GM19043 (cell line): ENCODE measurements at regions not wholly inside any gene's neighbourhood (a gene's known extent, or its start where the extent isn't known, plus 50 kb on each side); places are given as distances from the start of the nearest gene placed in this dataset.

Source experiments
- ATAC-seq: cut with Tn5 transposase; IDR thresholded peaks from one replicate; pipeline ENCODE4 v1.9.1; 2021; ENCODE audit warnings: low read depth; ENCODE audit not compliant: unreplicated experiment

DNA sequence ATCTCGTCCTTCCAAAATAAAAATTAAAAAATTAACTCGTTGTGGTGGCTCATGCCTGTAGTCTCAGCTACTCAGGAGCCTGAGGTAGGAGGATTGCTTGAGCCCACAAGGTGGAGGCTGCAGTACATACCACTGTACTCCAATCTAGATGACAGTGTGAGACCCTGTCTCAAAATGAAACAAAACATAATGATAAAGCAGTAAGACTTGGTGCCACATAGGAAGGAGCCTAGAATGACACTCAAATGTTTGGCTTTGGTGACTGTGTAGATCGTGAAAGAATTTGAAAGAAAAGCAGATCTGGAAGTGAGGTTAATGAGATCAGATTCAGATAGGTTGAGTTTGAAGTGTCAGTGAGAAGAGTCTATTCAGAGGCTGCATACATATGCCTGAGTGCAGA, 150.1 kb upstream of the ATP2B1 start:
- ATAC-seq, result no peak

DNA sequence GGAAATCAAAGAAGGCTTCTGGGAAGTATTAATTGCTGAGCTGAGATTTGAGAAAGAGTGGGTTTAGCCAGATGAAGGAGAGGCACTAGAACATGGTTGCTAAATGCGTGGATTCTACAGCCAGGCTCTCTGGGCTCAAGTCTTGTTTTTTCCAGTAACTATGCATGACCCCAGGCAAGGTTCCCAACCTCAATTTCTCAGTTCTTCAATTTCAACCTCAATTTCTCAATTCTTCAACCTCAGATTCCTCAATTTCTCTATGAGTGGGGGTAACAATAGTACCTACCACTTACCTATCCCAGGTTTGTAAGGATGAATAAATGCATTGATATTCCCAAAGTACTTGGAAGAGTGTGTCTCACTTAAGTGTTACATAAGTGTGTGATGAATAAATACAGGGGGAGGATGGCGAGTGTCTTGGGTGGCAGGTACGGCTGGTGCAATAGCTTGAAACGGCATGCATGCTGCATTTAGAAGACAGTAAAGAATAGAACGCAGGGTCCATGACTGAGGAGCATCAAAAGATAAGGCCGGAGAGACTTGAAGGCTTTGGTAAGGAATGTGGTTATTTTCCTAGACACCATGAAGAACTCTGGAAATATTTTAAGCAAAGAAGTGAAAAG, 149.1 kb upstream of the ATP2B1 start:
- peak; percentile 39 for ATAC-seq

DNA sequence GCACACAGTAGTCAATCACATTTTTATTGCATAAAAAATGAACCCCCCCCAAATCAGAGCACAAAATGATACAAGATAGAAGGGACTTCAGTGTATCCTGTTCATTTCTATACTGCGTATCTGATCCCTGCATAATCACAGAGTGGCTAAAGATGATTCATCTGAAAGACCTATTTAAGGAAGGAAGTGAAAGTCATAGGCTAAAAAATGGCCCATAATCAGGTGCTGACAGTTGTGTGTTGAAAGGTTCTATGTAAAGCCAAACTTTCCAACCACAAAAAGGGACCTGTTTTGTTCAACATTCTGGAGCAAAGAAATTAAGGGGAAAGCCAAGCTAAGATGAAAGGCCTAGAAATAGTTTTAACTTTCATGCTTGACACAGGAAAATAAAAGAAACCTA, 147.8 kb upstream of the ATP2B1 start:
- ATAC-seq, result peak; percentile 82

DNA sequence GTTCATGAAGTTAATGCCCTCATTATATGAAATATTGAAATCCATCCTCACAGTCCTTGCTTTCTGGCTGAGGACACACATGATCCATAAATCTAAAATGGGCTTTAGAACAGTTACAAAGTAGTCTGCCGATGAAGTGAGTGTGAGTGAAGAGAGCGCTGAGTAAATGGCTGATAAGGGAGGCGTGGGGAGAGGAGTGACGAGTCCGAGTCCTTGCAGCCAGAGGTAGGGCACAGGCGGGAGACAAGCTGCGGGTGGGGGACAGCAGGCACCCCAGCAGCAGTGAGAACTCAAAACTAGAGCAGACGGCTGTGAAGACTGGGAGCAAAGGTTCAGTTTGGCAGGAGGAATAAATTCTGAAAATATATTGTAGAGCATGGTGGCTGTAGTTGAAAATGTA, 140.1 kb upstream of the ATP2B1 start:
- no peak for ATAC-seq

DNA sequence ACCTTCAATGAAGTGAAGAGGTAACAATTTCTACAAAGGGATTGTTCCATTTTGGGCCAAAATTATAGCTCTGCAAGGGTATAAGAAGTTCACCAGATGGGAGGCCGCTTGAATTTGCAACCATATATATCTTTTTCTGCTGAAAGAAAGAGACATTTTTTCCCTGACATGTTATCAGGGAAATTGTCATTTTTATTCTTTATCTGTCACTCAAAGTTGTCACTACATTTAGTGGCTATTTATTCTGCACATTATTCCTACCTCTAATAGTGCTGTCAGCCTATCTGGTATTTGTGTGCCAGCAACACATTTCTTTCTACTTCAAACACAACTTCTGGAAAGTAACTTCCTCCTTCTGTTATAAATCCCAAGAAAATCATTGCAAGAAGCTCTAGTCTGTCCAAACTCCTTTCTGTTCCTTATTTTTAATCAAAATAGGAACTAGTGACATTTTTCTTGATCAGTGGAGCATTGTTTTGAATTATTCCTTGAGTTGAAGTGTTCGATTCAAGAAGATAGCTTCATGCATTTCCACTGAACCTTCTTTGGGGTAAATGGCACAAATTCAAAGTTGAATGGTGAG, 137.9 kb upstream of the ATP2B1 start:
- ATAC-seq, result no peak

DNA sequence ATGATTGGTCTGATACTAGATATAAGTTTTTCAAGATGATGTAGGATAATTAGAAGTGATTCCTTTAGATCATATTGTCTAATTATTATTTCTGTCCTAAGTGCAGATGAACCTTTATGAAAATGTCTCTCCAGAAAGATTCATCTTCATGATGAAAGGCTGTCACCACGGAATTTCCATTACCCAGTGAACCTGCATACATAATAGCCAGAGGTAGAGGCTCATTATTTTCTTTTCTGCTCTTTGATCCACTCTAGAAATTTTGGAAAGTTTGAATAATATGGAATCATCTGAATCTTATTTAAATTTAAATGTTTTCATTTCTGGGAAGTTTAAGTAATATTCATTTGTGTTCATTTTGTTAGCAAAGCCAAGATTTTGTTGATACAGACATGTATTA, 137.1 kb upstream of the ATP2B1 start:
- no peak for ATAC-seq

DNA sequence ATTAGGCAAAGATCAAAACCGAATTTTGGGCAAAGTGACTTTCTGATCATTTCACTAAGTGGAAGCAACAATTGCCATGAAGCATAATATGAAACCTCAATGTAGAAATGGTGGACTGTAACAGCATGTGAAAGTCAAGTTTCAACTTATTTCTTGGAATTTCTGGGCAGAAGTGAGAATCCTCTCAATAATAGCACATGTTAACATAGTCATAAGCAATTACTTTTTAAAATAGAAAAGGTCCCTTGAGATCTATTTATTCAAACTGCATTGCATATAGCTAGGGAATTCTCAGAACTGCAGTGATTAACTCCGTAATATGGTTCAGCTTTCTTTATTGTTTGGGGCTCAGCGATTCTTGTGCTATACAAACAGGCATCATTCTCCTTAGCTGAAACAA, 136.7 kb upstream of the ATP2B1 start:
- no peak for ATAC-seq

DNA sequence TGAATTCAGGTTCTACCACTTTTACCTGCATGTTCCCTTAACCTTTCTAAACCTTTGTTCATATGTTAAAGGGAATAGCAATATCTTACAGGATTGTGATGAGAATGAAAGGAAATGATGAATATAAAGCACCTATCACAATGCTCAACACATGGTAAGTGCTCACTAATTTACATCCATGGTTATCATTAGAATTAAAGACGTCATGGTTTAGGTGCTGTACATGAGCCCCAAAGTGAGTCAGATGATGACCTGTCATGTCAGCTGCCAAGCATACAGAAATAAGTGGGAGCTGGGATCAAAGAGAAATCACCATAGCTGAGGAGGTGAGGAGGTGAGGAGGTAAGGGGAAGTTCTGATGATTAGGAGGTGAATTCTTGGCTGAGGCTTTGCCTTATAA, 135.9 kb upstream of the ATP2B1 start:
- no peak for ATAC-seq

DNA sequence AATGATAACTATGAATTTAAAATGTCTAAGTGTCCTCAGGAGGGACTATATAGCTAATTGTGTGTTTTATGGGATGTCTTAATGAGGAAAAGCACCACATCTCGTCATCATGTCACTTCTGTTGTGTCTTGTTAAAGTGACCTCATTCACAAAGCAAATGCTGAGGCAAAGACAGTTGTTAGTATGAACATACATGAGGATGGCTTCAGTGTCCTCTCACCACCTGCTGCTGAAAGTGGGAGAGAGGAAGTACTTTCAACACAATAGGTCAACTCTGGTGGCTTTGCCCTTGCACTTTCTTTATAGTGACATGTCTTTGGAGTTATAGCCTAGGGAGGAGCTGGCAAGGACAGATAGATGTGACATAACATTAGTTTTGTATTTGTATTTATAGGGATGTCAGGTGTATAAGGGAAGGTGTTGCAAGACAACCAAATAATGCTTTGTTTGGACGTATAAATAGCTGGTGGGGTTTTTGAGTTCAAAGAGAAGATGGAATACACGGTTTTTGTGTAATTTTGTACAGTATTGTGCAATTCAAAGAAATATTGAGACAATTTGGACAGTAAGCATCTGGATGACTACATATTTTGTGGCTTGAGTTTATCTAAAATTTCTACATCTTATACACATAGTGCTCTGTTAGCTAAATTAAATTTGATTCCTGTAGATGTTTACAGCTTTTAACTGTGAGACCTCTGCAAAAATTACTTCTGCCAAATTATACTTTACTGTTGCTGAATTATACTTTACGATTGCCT, 131.7 kb upstream of the ATP2B1 start:
- ATAC-seq, result no peak

DNA sequence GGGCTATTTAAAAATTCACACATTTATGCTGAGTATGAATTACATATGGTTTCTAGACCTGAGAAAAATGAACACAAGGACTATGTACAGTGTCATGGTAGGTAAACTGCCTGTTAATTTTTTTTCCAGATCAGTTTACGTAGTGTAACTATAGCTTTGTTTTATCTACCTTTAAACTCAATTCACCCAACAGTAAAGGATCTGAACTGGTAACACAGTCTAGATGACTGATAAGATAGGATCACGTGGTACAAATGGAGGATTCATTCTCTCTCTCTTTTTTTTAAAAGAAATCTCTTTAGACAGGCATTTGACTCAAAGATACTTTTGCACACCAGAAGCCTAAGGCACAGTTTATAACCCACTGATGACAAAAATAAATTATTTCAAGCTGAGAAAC, 130.8 kb upstream of the ATP2B1 start:
- ATAC-seq, result no peak

DNA sequence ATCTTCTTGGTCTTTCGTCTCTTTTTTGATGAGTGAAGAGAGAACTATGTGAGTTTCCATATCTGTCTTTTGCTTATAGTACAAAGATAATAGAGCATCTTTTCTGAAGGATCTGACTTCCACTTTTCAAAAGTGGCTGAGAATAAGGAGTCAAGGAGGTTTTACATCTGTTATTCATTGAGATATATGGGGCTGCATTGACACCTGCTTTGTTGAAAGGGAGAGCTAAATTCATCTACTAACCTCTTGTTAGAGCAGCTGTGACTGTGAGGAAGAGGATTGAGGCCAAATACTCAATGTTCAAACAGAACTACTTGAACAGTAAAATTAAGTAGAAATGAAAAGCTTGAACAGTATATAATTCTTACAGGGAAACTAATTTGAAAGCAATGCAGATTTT, 130.2 kb upstream of the ATP2B1 start:
- no peak for ATAC-seq

DNA sequence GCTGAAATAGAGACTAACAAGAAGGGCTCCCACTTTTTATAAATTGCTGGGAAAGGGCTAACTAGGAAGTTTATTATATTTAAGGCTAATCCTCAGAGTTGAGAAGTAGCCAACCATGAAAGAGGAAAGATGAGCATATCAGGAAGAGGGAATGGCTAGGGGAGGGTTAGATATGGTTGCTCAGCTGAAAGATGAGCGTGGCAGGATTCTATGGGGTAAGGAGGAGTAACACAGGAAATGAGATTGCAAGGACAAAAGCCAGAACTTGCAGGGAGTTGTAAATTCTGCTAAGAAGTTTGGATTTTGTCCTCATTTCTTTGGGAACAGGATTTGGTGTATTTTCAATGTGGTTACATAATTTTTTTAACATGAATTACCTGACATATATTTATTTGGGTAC, 127.4 kb upstream of the ATP2B1 start:
- no peak for ATAC-seq

DNA sequence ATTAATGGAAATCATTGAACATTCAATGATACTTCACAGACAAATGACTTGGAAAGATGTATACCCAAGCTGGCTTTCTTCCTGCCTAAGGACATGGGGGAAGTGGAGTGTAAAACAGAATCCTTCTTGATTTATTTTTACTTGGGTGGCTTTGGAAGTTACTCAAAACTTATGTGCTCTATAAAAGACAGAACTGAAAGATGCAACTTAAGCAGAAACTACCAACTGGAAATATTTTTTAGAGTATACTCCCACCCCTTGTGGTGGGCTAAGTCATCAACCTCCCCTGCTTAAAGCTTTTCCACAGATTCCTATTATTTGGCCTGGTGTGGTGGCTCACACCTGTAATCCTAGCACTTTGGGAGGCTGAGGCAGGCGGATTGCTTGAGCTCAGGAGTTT, 126.0 kb upstream of the ATP2B1 start:
- no peak for ATAC-seq

DNA sequence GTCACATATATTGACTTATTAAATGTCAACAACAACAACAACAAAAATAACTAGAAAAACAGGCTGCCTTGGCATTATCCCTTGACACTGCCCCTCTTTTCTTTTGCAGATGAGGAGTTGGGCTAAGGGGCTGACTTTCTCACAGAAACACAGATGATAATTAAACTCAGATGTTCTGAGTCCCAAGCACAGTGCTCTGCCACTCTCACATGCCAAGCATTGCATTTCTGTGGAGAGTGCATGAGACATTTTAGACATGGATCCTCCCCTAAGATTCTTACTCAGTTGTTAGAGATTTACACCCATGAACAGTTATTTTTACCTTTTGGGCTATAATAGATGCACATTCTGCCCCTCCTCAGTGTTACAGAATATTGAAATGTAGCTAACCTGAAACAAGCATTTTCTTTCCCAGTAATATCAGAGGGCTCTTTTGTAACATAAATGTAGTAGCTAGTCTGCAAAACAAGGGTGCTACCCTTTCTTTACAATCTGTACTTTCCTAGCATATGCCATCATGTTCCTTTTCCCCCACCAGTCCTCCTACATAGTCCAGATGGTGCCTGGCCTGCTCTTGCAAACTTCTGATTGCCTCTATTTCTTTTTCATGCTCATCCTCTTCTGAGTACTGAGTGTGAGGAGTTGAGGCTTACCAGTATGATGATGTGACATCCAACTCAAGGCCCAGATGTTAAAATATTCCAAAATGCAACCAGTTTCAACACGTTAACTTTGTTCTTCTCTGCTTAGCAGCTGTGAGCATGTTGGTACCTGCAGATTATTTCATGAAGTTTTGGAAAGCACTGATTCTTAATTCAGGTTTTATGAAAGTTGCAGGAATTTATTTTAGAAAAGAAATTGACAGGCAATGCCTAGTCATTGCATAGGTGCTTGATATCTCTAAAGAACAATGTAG, 125.0 kb upstream of the ATP2B1 start:
- no peak for ATAC-seq

DNA sequence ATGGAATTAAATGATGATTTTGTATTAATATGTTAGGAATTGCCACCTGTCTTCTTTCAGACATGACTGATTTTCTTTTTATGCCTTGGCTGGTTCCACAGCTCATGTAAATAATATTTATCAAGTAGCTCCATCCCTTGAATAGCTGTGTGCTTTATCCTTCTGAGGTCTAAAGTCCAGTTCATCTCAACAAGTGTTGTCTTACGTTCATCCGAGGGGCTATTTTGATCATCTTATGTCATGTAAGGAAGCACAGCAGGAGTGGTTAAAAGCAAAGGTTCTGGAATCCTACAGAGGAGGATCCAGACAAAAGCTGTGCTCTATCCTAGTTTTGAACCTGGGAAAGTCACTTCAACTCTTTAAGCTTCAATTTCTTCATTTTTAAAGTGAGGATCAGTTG, 123.7 kb upstream of the ATP2B1 start:
- ATAC-seq, result no peak

DNA sequence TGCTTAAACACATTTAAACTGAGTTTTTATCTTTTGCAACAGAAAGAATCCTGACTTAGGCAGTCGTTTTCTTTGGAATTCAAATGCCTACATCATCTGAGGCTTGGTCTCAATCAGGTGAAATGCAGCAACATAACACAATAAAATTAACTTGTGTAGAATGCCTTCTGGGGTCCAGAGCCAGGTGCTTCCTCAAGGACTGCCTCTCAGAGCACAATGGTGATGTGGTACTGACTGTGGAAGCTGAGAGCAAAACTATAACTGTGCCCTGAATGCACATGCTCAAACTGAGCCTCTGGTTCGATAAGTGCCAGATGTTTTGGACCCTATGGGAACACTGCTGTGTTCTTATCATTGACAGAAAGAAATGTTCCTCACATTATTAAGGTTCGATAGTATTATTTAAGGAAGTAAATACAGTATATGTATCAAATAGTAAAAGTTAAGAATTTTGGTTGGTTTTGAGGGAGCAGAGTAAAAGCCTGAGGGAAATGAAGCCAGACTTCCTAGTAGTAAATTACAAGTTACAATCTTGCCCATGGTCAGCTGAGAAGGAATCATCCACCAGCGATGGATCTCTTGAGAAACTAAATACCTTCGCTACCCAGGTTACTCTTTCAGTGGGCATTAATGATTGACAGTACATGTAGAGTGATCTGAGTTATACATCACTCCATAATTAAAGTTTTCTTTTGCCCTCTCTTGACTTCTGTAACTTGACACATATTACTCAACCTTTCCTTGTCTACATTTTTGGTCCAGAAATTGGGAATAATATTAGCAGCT, 122.9 kb upstream of the ATP2B1 start:
- ATAC-seq, result no peak

DNA sequence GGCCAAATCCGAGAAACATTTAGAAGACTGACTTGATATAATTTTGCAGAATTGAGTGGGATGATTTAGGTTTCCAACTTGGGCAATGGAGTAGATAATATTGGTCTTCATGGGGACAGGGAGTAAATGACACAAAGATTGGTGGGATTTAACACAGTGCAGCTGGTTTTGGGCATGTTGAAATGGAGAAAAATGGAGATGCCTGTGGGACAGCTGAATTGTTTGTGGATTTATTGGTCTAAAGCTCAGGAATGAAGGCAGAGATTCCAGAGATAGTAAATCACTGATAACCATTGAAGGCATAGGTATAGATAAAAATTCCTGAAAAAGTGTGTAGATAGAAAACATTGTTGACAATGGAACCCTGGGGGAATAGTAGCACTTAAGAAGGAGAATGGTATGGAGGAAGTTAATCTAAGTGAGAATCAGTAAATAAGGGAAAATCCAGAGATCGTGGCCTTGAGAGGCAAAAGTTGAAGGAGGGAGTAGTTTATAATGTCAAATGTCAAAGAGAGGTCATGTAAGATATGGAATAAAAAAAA, 120.9 kb upstream of the ATP2B1 start:
- no peak for ATAC-seq

DNA sequence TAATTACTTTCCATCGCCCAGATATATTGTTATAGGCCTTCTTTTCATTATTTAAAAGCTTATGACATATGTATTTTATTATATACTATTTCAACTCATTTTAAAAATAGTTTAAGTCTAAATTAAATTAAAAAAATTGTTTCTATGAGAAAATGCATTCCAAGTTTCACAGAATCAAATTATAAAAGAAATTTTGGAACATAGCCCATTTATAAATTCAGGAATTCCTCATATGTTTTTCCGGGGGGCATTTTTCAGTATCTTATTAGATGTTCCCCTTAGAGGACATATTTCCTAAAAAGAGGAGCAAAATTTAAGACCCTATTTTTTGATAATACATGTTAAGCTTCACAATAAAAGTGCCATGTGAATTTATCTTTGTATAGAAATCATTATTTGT, 119.9 kb upstream of the ATP2B1 start:
- no peak for ATAC-seq

DNA sequence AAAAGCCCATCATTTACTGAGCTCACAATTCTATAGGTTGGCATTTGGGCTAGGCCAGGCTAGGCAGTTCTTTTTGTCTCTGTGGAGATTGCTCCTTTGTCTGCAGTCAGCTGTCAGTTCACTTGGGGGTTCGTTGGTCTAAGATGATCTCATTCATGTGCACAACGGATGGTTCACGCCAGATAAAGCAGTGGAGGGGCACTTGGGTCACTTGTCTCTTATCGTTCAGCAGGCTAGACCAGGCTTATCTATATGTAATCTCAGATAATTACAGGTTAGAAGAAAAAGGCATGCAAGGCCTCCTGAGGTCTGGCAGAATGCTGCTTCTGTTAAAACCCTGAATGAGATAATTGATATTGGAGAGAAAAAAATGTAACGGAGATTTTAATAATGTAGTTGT, 119.0 kb upstream of the ATP2B1 start:
- no peak for ATAC-seq

DNA sequence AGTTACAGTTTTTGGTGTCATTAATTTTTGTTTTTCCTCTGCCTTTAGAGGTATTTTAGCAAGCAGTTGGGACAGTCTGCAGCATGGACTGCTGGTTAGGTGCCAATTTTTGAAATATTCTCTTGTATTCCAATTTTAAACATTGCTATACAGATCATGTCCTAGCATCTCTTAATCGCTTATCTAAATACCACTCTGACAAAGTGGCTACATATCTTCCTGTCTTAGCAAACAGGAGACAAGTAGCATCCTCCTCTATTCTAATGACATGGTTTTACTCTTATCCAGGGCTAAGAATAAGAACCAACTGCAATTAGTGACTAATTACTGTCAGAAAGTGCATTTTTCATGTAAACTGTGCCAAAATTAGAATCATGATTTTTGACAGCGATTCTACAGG, 117.8 kb upstream of the ATP2B1 start:
- ATAC-seq, result no peak
